Neural cell (in vitro differentiated cells): ENCODE measurements at regions not wholly inside any gene's neighbourhood (a gene's known extent, or its start where the extent isn't known, plus 50 kb on each side); places are given as distances from the start of the nearest gene placed in this dataset.

ENCODE experiments used
- H2AFZ ChIP-seq: fragments of 200-600, 300-800 bp; sonication (generic), shearing (Covaris generic); 2 replicates; pipeline ENCODE4 v1.6.0; 2014; ENCODE audit warnings: low read depth, mild to moderate bottlenecking, antibody characterized with exemption, low read length, moderate library complexity
- H3F3A ChIP-seq: fragments of 200-600 bp; shearing (Covaris generic); 2 replicates; pipeline ENCODE4 v1.6.1; 2016; ENCODE audit warnings: mild to moderate bottlenecking, moderate library complexity, mixed read lengths, antibody characterized with exemption, low read length; ENCODE audit not compliant: insufficient read depth, poor library complexity, severe bottlenecking
- H3K27ac ChIP-seq: fragments of 200-600, 300-800 bp; sonication (generic), shearing (Covaris generic); 2 replicates; pipeline ENCODE4 v1.5.1; 2014; ENCODE audit warnings: mild to moderate bottlenecking, low read length, moderate library complexity
- H3K27me3 ChIP-seq: fragments of 300-800, 200-600 bp; sonication (generic), shearing (Covaris generic); 2 replicates; pipeline ENCODE4 v1.6.0; 2014; ENCODE audit warnings: mild to moderate bottlenecking, low read depth, low read length, moderate library complexity; ENCODE audit not compliant: insufficient read depth
- H3K36me3 ChIP-seq: fragments of 300-800, 200-600 bp; sonication (generic), shearing (Covaris generic); 2 replicates; pipeline ENCODE4 v1.5.1; 2014; ENCODE audit warnings: mild to moderate bottlenecking, antibody characterized with exemption, low read length, moderate library complexity; ENCODE audit not compliant: insufficient read depth
- H3K4me2 ChIP-seq: fragments of 300-800, 200-600 bp; sonication (generic), shearing (Covaris generic); 2 replicates; pipeline ENCODE4 v1.6.0; 2014; ENCODE audit warnings: mild to moderate bottlenecking, low read length
- H3K4me3 ChIP-seq: fragments of 300-800, 200-600 bp; sonication (generic), shearing (Covaris generic); 2 replicates; pipeline ENCODE4 v1.5.1; 2014; ENCODE audit warnings: mild to moderate bottlenecking, low read length, moderate library complexity
- H3K79me2 ChIP-seq: fragments of 200-600 bp; shearing (Covaris generic); replicated peaks from 2 replicates; pipeline ENCODE4 v1.6.0; 2014; ENCODE audit warnings: mild to moderate bottlenecking, low read length, moderate library complexity; ENCODE audit not compliant: insufficient read depth
- H3K9ac ChIP-seq: fragments of 300-800, 200-600 bp; sonication (generic), shearing (Covaris generic); 2 replicates; pipeline ENCODE4 v1.6.1; 2016; ENCODE audit warnings: mild to moderate bottlenecking, low read length, mixed read lengths
- H3K9me2 ChIP-seq: fragments of 200-600 bp; shearing (Covaris generic); 2 replicates; pipeline ENCODE4 v1.6.1; 2016; ENCODE audit warnings: mild to moderate bottlenecking, low read length, mixed read lengths; ENCODE audit not compliant: insufficient read depth
- H3K9me3 ChIP-seq: fragments of 200-600, 300-800 bp; sonication (generic), shearing (Covaris generic); 2 replicates; pipeline ENCODE4 v1.6.1; 2016; ENCODE audit warnings: mild to moderate bottlenecking, mixed run types, low read length, moderate library complexity, mixed read lengths
- H4K20me1 ChIP-seq: fragments of 200-600 bp; shearing (Covaris generic); 2 replicates; pipeline ENCODE4 v1.6.1; 2016; ENCODE audit warnings: mild to moderate bottlenecking, mixed run types; ENCODE audit not compliant: insufficient read depth
- CTCF ChIP-seq: fragments of 450-650 bp; IDR thresholded peaks from 2 replicates; pipeline ENCODE4 v1.5.1; 2014; ENCODE audit warnings: antibody characterized with exemption, mild to moderate bottlenecking, moderate library complexity; ENCODE audit not compliant: poor library complexity, severe bottlenecking
- EP300 ChIP-seq: fragments of 450-650 bp; conservative IDR thresholded peaks from 2 replicates; pipeline ENCODE4 v1.6.1; 2014; ENCODE audit warnings: antibody characterized with exemption, mild to moderate bottlenecking, moderate library complexity; ENCODE audit not compliant: poor library complexity, severe bottlenecking
- MXI1 ChIP-seq: fragments of 450-650 bp; conservative IDR thresholded peaks from 2 replicates; pipeline ENCODE4 v1.6.1; 2014; ENCODE audit warnings: antibody characterized with exemption, mild to moderate bottlenecking; ENCODE audit not compliant: poor library complexity, severe bottlenecking
- POLR2AphosphoS5 ChIP-seq: IDR thresholded peaks from 2 replicates; pipeline ENCODE4 v1.6.1; 2012
- RAD21 ChIP-seq: fragments of 450-650 bp; conservative IDR thresholded peaks from 2 replicates; pipeline ENCODE4 v1.6.1; 2014; ENCODE audit warnings: antibody characterized with exemption, mild to moderate bottlenecking, moderate library complexity
- REST ChIP-seq: IDR thresholded peaks from 2 replicates; pipeline ENCODE4 v1.6.1; 2012; ENCODE audit warnings: borderline replicate concordance
- SMC3 ChIP-seq: fragments of 450-650 bp; conservative IDR thresholded peaks from 2 replicates; pipeline ENCODE4 v1.6.1; 2014; ENCODE audit warnings: antibody characterized with exemption, mild to moderate bottlenecking, moderate library complexity; ENCODE audit not compliant: poor library complexity
- TAF1 ChIP-seq: IDR thresholded peaks from 2 replicates; pipeline ENCODE4 v1.6.1; 2012; ENCODE audit warnings: low read depth

- Histone ChIP-seq H3K9me3 (peaks cover 3% of the 10 kb centered on the region), H3K4me2 (no peak overlapping the region), H3K9me2 (no peaks in the 10 kb centered on the region), H2AFZ (no peak overlapping the region), H3K4me3 (no peak overlapping the region), H4K20me1 (no peaks in the 10 kb centered on the region), H3K9ac (no peak overlapping the region), H3K27me3 (no peaks in the 10 kb centered on the region), H3K79me2 (no peaks in the 10 kb centered on the region), H3K27ac (no peak overlapping the region), H3K36me3 (no peaks in the 10 kb centered on the region), H3F3A (no peaks in the 10 kb centered on the region)
- TF ChIP-seq POLR2AphosphoS5: no peak
- TF ChIP-seq MXI1: no peak
- TF ChIP-seq TAF1: no peak
- no peak for TF ChIP-seq EP300
- TF ChIP-seq REST: no peak
- TF ChIP-seq SMC3: no peak
These were observed 666.5 kb downstream of the DCDC2C start for GRCh38 chr2:4369826-4370419.

- no peak overlapping the region for H2AFZ ChIP-seq
- H3K27me3 ChIP-seq: no peaks in the 10 kb centered on the region
- H3K9ac ChIP-seq: no peak overlapping the region
- H3K9me3 ChIP-seq: peaks cover 3% of the 10 kb centered on the region
- H4K20me1 ChIP-seq: no peaks in the 10 kb centered on the region
- H3K4me2 ChIP-seq: no peak overlapping the region
- H3K79me2 ChIP-seq: no peaks in the 10 kb centered on the region
- TF ChIP-seq POLR2AphosphoS5 (no peak), MXI1 (no peak), CTCF (no peak), RAD21 (no peak)
- no peaks in the 10 kb centered on the region for H3K36me3 ChIP-seq
- H3F3A ChIP-seq: no peaks in the 10 kb centered on the region
- H3K4me3 ChIP-seq: no peak overlapping the region
- H3K27ac ChIP-seq: no peak overlapping the region
- no peaks in the 10 kb centered on the region for H3K9me2 ChIP-seq
These were observed 667.2 kb downstream of the DCDC2C start for GRCh38 chr2:4370422-4371090.

- TF ChIP-seq POLR2AphosphoS5: no peak
- TF ChIP-seq SMC3: no peak
- no peak for TF ChIP-seq REST
- TF ChIP-seq EP300: no peak
- no peak for TF ChIP-seq MXI1
- H3K27ac ChIP-seq: no peak overlapping the region
- H3K9me2 ChIP-seq: no peaks in the 10 kb centered on the region
- no peaks in the 10 kb centered on the region for H3K79me2 ChIP-seq
- H3K9ac ChIP-seq: no peak overlapping the region
- H3K4me2 ChIP-seq: no peak overlapping the region
- H2AFZ ChIP-seq: no peak overlapping the region
- H3F3A ChIP-seq: no peaks in the 10 kb centered on the region
- H3K4me3 ChIP-seq: no peak overlapping the region
- no peaks in the 10 kb centered on the region for H4K20me1 ChIP-seq
- H3K27me3 ChIP-seq: no peaks in the 10 kb centered on the region
- no peaks in the 10 kb centered on the region for H3K9me3 ChIP-seq
- no peaks in the 10 kb centered on the region for H3K36me3 ChIP-seq
These were observed 677.7 kb downstream of the DCDC2C start for GRCh38 chr2:4381049-4381448.
